Stimulated activated naive CD4-positive, alpha-beta T cell treated with Interleukin-2 at 50 U/mL for 16 hours (primary cell): ENCODE measurements at regions not wholly inside any gene's neighbourhood (a gene's known extent, or its start where the extent isn't known, plus 50 kb on each side); places are given as distances from the start of the nearest gene placed in this dataset.

ENCODE experiments used
- DNase-seq: peaks from one replicate; lab custom pipeline; 2025; lab: John Stamatoyannopoulos, UW

GRCh38 chr18:39515299-39515698 is 1949.7 kb upstream of the CELF4 start:
- DNase-seq = no peak

- DNase-seq = no peak
Measured at GRCh38 chr18:39513186-39513585, 1947.6 kb upstream of the CELF4 start.

- no peak for DNase-seq
Measured at GRCh38 chr18:39506581-39507330, 1941.2 kb upstream of the CELF4 start.

GRCh38 chr18:39500306-39500705 is 1934.7 kb upstream of the CELF4 start:
- no peak for DNase-seq

- no peak for DNase-seq
Measured at GRCh38 chr18:39497821-39498220, 1932.2 kb upstream of the CELF4 start.

- DNase-seq = no peak
Measured at GRCh38 chr18:39496986-39497385, 1931.4 kb upstream of the CELF4 start.

- DNase-seq = no peak
Measured at GRCh38 chr18:39494211-39494896, 1928.8 kb upstream of the CELF4 start.

GRCh38 chr18:39491408-39491807 is 1925.8 kb upstream of the CELF4 start:
- DNase-seq = no peak

GRCh38 chr18:39489431-39489830 is 1923.8 kb upstream of the CELF4 start:
- no peak for DNase-seq

- DNase-seq = no peak
Measured at GRCh38 chr18:39487932-39488331, 1922.3 kb upstream of the CELF4 start.

- DNase-seq = no peak
Measured at GRCh38 chr18:39486268-39486667, 1920.7 kb upstream of the CELF4 start.

- DNase-seq = no peak
Measured at GRCh38 chr18:39485696-39486095, 1920.1 kb upstream of the CELF4 start.

GRCh38 chr18:39481281-39481680 is 1915.7 kb upstream of the CELF4 start:
- DNase-seq = no peak

- DNase-seq = no peak
Measured at GRCh38 chr18:39480494-39481195, 1915.0 kb upstream of the CELF4 start.

GRCh38 chr18:39464006-39464405 is 1898.4 kb upstream of the CELF4 start:
- no peak for DNase-seq

GRCh38 chr18:39462436-39462835 is 1896.8 kb upstream of the CELF4 start:
- no peak for DNase-seq

- DNase-seq = no peak
Measured at GRCh38 chr18:39460136-39460535, 1894.5 kb upstream of the CELF4 start.

- no peak for DNase-seq
Measured at GRCh38 chr18:39455285-39455684, 1889.7 kb upstream of the CELF4 start.

GRCh38 chr18:39454866-39455265 is 1889.3 kb upstream of the CELF4 start:
- no peak for DNase-seq

- DNase-seq = no peak
Measured at GRCh38 chr18:39453882-39454281, 1888.3 kb upstream of the CELF4 start.

GRCh38 chr18:39453356-39453755 is 1887.8 kb upstream of the CELF4 start:
- no peak for DNase-seq

GRCh38 chr18:39450958-39451357 is 1885.4 kb upstream of the CELF4 start:
- no peak for DNase-seq

GRCh38 chr18:39449566-39449965 is 1884.0 kb upstream of the CELF4 start:
- DNase-seq = no peak
